ENCODE measurements at regions not wholly inside any gene's neighbourhood (a gene's known extent, or its start where the extent isn't known, plus 50 kb on each side); places are given as distances from the start of the nearest gene placed in this dataset.

GRCh38 chr15:95757171-95757570 is 573.3 kb upstream of the NR2F2 start:
- Histone ChIP-seq H3K23ac (ENCODE audit: insufficient read length) (no peak overlapping the region), H4K91ac (replicated peaks; ENCODE audit: insufficient read length, low read length) (no peak overlapping the region), H2BK5ac (ENCODE audit: low read depth, low read length) (no peak overlapping the region), H2AFZ (ENCODE audit: low read length) (no peak overlapping the region), H3K4ac (replicated peaks; ENCODE audit: insufficient read length, low read depth, low read length) (no peak overlapping the region), H3K27me3 (replicated peaks in 1 of 4; ENCODE audit: control insufficient read depth in 3 of 4, extremely low read depth in 1 of 4, insufficient read depth in 3 of 4, low read length in 3 of 4) (no peaks in the 10 kb centered on the region), H3K4me2 (ENCODE audit: insufficient read depth in 1 of 2, low read depth in 2 of 2, low read length in 2 of 2) (no peak overlapping the region), H2BK120ac (replicated peaks; ENCODE audit: low read depth, low read length) (no peak overlapping the region), H3K4me3 (ENCODE audit: extremely low read depth in 1 of 4, insufficient read depth in 2 of 4, low read depth in 3 of 4, low read length in 4 of 4) (no peak overlapping the region), H3K79me2 (ENCODE audit: control insufficient read depth in 1 of 2, insufficient read depth in 2 of 2, low read length in 2 of 2) (no peaks in the 10 kb centered on the region), H3K4me1 (replicated peaks in 1 of 4; ENCODE audit: control insufficient read depth in 3 of 4, insufficient read depth in 4 of 4, low read length in 3 of 4) (peaks cover 0 to 4% (median 0%) of the 10 kb centered on the region in 4 experiments; a peak in 1 of 7 replicates), H3K9ac (replicated peaks in 1 of 4; ENCODE audit: extremely low read depth in 1 of 4, low read depth in 3 of 4, low read length in 3 of 4) (no peak overlapping the region), H4K5ac (ENCODE audit: insufficient read length, low read depth, low read length) (no peak overlapping the region), H2BK15ac (ENCODE audit: low read length) (no peak overlapping the region), H2BK20ac (ENCODE audit: low read length) (no peak overlapping the region), H3K56ac (replicated peaks; ENCODE audit: insufficient read length, low read depth, low read length) (no peak overlapping the region), H3K79me1 (ENCODE audit: low read depth, low read length) (no peaks in the 10 kb centered on the region), H4K8ac (ENCODE audit: extremely low read depth, insufficient read depth, low read length) (no peak overlapping the region), H3K23me2 (ENCODE audit: low read depth, low read length) (no peaks in the 10 kb centered on the region), H3K27ac (ENCODE audit: low read depth, low read length) (no peak overlapping the region), H4K20me1 (replicated peaks in 1 of 2; ENCODE audit: control insufficient read depth in 1 of 2, insufficient read depth in 2 of 2, low read length in 2 of 2) (no peaks in the 10 kb centered on the region), H2BK12ac (ENCODE audit: low read depth, low read length) (no peak overlapping the region), H3K14ac (ENCODE audit: insufficient read length) (no peak overlapping the region), H3K9me3 (ENCODE audit: insufficient read depth in 2 of 2, low read depth in 1 of 2, low read length in 1 of 2) (no peaks in the 10 kb centered on the region), H3K36me3 (ENCODE audit: control insufficient read depth in 2 of 4, insufficient read depth in 4 of 4, low read length in 3 of 4) (no peaks in the 10 kb centered on the region), H3K18ac (ENCODE audit: extremely low read depth, low read length) (no peak overlapping the region), H2AK5ac (ENCODE audit: low read depth, low read length) (no peak overlapping the region)
- 95% methylated on average over 2 of the region's 2 CpGs; no CpG with 5 or more reads in 1 of the 2 experiments for WGBS, 2 experiments (ENCODE audit: extremely low coverage in 1 of 2, insufficient coverage in 1 of 2, insufficient read length in 1 of 2, insufficient replicate concordance in 2 of 2, low coverage in 1 of 2, low lambda C conversion rate in 2 of 2, missing lambda C conversion rate in 1 of 2)
- no peak for TF ChIP-seq CREB1 (IDR thresholded peaks at IDR 0.05)
- no peak for TF ChIP-seq SP4 (IDR thresholded peaks at IDR 0.05; ENCODE audit: low read length)
- TF ChIP-seq EZH2 (IDR thresholded peaks at IDR 0.05; ENCODE audit: low read depth, low read length, severe bottlenecking): no peak
- ChIA-PET POLR2A (ENCODE audit: partially characterized antibody) (no interaction called here), CTCF (ENCODE audit: partially characterized antibody) (interaction anchor here (0.7 kb wide), 1 partner anchor 63 kb away, joined by 3 read pairs; no protein-coding TSS in a partner anchor)
- no peak for DNase-seq (ENCODE audit: low read depth in 1 of 2, low spot score in 2 of 2)
- no peak for FAIRE-seq

Measured in H1 (cell line).